PC-9 (cell line): ENCODE measurements at regions not wholly inside any gene's neighbourhood (a gene's known extent, or its start where the extent isn't known, plus 50 kb on each side); places are given as distances from the start of the nearest gene placed in this dataset.
"Not testable (repeated sequence)": the region's sequence is repeated elsewhere in the genome, so short reads cannot be mapped to it uniquely, and the experiment has no call there.

Experiments used
- BruUV-seq: library from RNA; stranded (reverse); fragments of 400-500 nt; replicated peaks from 2 replicates; lab custom pipeline; 2021; lab: Mats Ljungman, UMichigan
- CTCF ChIA-PET: fragments of 300-600 bp; sonication (Branson Sonifier 250); formaldehyde crosslinking; loops from one replicate; lab custom pipeline; 2022; ENCODE audit warnings: antibody characterized with exemption; lab: Charles Lee
- POLR2A ChIA-PET: fragments of 300-600 bp; sonication (Branson Sonifier 250); formaldehyde crosslinking; loops from one replicate; lab custom pipeline; 2022; ENCODE audit warnings: antibody characterized with exemption; ENCODE audit not compliant: unreplicated experiment; lab: Charles Lee
- DNase-seq, 2 experiments: peaks; one replicate each; pipeline versions ENCODE4 v3.0.0 to v3.0.0-alpha.2; 2015 to 2022; ENCODE audit warnings: mixed read lengths in 1 of 2
- H2AFZ ChIP-seq: fragments of 200-600 bp; sonication (generic); 2 replicates; pipeline ENCODE4 v1.8.1; 2017; ENCODE audit warnings: antibody characterized with exemption
- H3F3A ChIP-seq: fragments of 200-600 bp; sonication (generic); 2 replicates; pipeline ENCODE4 v1.8.1; 2017; ENCODE audit warnings: antibody characterized with exemption, mild to moderate bottlenecking, low read depth; ENCODE audit not compliant: insufficient read depth
- H3K27ac ChIP-seq: fragments of 200-600 bp; sonication (generic); 2 replicates; pipeline ENCODE4 v1.6.1; 2016; ENCODE audit warnings: mixed run types
- H3K27me3 ChIP-seq: fragments of 200-600 bp; sonication (generic); 2 replicates; pipeline ENCODE4 v1.6.1; 2016; ENCODE audit warnings: low read depth, mixed run types; ENCODE audit not compliant: insufficient read depth
- H3K36me3 ChIP-seq: fragments of 200-600 bp; sonication (generic); 2 replicates; pipeline ENCODE4 v1.6.1; 2016; ENCODE audit warnings: low read depth, mixed run types
- H3K4me1 ChIP-seq: fragments of 200-600 bp; sonication (generic); replicated peaks from 2 replicates; pipeline ENCODE4 v1.6.1; 2016; ENCODE audit warnings: mixed run types; ENCODE audit not compliant: insufficient read depth
- H3K4me2 ChIP-seq: fragments of 200-600 bp; sonication (generic); 2 replicates; pipeline ENCODE4 v1.6.1; 2017; ENCODE audit warnings: mixed run types
- H3K4me3 ChIP-seq: fragments of 200-600 bp; sonication (generic); 2 replicates; pipeline ENCODE4 v1.6.1; 2016; ENCODE audit warnings: mixed run types
- H3K79me2 ChIP-seq: fragments of 200-600 bp; sonication (generic); 2 replicates; pipeline ENCODE4 v1.6.1; 2017; ENCODE audit warnings: low read depth, mixed run types
- H3K9me2 ChIP-seq: fragments of 200-600 bp; sonication (generic); 2 replicates; pipeline ENCODE4 v1.8.1; 2017; ENCODE audit warnings: mild to moderate bottlenecking; ENCODE audit not compliant: insufficient read depth
- H3K9me3 ChIP-seq: fragments of 200-600 bp; sonication (generic); 2 replicates; pipeline ENCODE4 v1.8.1; 2016; ENCODE audit warnings: low read depth; ENCODE audit not compliant: insufficient read depth
- H4K20me1 ChIP-seq: fragments of 200-600 bp; sonication (generic); 2 replicates; pipeline ENCODE4 v1.8.1; 2017; ENCODE audit not compliant: insufficient read depth
- EZH2 ChIP-seq: fragments of 200-600 bp; sonication (generic); IDR thresholded peaks from 2 replicates; pipeline ENCODE4 v1.8.0; 2017; ENCODE audit warnings: antibody characterized with exemption, low read depth
- intact Hi-C: fragments of 100-400 bp; cut with micrococcal nuclease; formaldehyde crosslinking; loops from one replicate; pipeline ENCODE4 v1.10.0; 2022; ENCODE audit not compliant: unreplicated experiment
- TF ChIP-seq, protein P1 (sequence below): fragments of 200-600 bp; sonication (generic); conservative IDR thresholded peaks from 2 replicates; pipeline ENCODE4 v1.6.1; 2017; ENCODE audit warnings: mixed run types, antibody characterized with exemption, mild to moderate bottlenecking, moderate library complexity

DNA sequence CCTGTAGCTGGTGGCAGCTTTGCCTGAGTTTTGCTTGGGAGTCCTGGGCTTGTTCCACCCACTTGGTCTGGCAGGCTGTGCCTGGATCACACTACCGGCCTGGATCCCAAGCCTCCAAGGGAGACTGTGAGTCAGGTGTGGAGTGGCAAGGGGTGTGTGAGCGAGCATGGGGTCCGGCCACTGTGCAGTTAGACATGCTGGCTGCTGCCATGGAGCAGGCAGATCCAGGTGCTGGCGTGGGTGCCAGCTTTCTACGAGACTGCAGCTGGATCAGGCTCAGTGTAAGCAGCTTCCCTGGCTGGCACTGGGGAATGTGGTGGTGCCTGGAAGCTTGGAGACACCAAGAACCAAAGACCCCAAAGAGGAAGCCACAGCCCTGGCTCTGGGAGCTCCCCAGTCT, 102.0 kb upstream of the BNIP2 start:
- POLR2A ChIA-PET = no interaction called here
- no peak for DNase-seq
- Histone ChIP-seq H3K4me3 (no peak overlapping the region), H4K20me1 (no peaks in the 10 kb centered on the region), H3K9me2 (no peaks in the 10 kb centered on the region), H3K36me3 (no peaks in the 10 kb centered on the region), H3K4me1 (no peaks in the 10 kb centered on the region), H3K9me3 (no peaks in the 10 kb centered on the region), H3K4me2 (no peak overlapping the region), H3F3A (no peaks in the 10 kb centered on the region), H3K27me3 (no peaks in the 10 kb centered on the region), H3K79me2 (no peaks in the 10 kb centered on the region), H2AFZ (no peak overlapping the region), H3K27ac (no peak overlapping the region)
- BruUV-seq = no TSS peak
- TF ChIP-seq, protein P1, sequence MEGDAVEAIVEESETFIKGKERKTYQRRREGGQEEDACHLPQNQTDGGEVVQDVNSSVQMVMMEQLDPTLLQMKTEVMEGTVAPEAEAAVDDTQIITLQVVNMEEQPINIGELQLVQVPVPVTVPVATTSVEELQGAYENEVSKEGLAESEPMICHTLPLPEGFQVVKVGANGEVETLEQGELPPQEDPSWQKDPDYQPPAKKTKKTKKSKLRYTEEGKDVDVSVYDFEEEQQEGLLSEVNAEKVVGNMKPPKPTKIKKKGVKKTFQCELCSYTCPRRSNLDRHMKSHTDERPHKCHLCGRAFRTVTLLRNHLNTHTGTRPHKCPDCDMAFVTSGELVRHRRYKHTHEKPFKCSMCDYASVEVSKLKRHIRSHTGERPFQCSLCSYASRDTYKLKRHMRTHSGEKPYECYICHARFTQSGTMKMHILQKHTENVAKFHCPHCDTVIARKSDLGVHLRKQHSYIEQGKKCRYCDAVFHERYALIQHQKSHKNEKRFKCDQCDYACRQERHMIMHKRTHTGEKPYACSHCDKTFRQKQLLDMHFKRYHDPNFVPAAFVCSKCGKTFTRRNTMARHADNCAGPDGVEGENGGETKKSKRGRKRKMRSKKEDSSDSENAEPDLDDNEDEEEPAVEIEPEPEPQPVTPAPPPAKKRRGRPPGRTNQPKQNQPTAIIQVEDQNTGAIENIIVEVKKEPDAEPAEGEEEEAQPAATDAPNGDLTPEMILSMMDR = no peak
- TF ChIP-seq EZH2 = no peak
- CTCF ChIA-PET = no interaction called here
- intact Hi-C loops = no loop called here

DNA sequence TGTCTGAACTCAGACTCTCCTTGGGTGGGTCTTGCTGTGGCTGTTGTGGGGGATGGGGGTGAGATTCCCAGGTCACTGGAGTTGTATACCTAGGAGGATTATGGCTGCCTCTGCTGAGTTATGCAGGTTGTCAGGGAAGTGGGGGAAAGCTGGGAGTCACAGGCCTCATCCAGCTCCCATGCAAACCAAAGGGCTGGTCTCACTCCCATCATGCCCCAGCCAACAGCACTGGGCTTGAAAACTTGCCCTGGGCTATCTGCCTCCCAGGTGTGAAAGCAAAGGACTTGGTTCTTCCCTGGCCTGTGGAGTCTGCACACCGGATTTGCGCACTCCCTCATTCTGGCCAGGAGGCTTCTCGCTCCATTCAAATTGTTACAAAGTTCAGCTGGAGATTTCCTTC, 97.3 kb upstream of the BNIP2 start:
- H3K9me2 ChIP-seq, H3K4me2 ChIP-seq, BruUV-seq, H3K9me3 ChIP-seq, H3K4me3 ChIP-seq, H3K27ac ChIP-seq, H2AFZ ChIP-seq, H3K27me3 ChIP-seq, CTCF ChIA-PET, H4K20me1 ChIP-seq, H3K4me1 ChIP-seq, DNase-seq, H3F3A ChIP-seq, H3K79me2 ChIP-seq, intact Hi-C loops, H3K36me3 ChIP-seq: not testable (repeated sequence)
- POLR2A ChIA-PET = interaction anchor here (0.6 kb wide), 1 partner anchor 32 kb away, joined by 5 read pairs; no protein-coding TSS in a partner anchor

DNA sequence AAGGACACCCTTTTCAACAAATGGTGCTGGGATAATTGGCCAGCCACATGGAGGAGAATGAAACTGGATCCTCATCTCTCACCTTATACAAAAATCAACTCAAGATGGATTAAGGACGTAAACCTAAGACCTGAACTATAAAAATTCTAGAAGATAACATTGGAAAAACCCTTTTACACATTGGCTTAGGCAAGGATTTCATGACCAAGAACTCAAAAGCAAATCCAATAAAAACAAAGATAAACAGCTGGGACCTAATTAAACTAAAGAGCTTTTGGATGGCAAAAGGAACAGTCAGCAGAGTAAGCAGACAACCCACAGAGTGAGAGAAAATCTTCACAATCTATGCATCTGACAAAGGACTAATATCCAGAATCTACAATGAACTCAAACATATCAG, 96.9 kb upstream of the BNIP2 start:
- CTCF ChIA-PET, H3K27me3 ChIP-seq, BruUV-seq, H3K4me2 ChIP-seq, H3K79me2 ChIP-seq, intact Hi-C loops, DNase-seq, H3K36me3 ChIP-seq, H3K27ac ChIP-seq, H2AFZ ChIP-seq, H3F3A ChIP-seq, H3K9me2 ChIP-seq, H3K9me3 ChIP-seq, POLR2A ChIA-PET, H4K20me1 ChIP-seq, H3K4me1 ChIP-seq, H3K4me3 ChIP-seq: not testable (repeated sequence)

DNA sequence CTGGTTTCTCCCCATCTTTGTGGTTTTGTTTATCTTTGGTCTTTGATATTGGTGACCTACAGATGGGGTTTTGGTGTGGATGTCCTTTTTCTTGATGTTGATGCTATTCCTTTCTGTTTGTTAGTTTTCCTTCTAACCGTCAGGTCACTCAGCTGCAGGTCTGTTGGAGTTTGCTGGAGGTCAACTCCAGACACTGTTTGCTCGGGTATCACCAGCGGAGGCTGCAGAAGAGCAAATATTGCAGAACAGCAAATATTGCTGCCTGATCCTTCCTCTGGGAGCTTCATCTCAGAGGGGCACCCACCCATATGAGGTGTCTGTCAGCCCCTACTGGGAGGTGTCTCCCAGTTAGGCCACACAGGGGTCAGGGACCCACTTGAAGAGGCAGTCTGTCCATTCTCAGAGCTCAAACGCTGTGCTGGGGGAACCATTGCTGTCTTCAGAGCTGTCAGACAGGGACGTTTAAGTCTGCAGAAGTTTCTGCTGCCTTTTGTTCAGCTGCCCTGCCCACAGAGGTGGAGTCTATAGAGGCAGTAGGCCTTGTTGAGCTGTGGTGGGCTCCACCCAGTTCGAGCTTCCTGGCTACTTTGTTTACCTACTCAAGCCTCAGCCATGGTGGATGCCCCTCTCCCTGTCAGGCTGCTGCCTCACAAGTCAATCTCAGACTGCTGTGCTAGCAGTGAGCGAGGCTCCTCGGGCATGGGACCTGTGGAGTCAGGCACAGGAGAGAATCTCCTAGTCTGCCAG, 94.8 kb upstream of the BNIP2 start:
- BruUV-seq, H3K9me2 ChIP-seq, H3K36me3 ChIP-seq, H3K9me3 ChIP-seq, H4K20me1 ChIP-seq, H3K4me2 ChIP-seq, H2AFZ ChIP-seq, H3K27ac ChIP-seq, intact Hi-C loops, H3K4me3 ChIP-seq, H3K4me1 ChIP-seq, DNase-seq, H3F3A ChIP-seq, H3K27me3 ChIP-seq, H3K79me2 ChIP-seq, CTCF ChIA-PET: not testable (repeated sequence)
- POLR2A ChIA-PET = interaction anchor here (0.7 kb wide), 1 partner anchor 146 kb away, joined by 6 read pairs; no protein-coding TSS in a partner anchor
